ENCODE measurements at regions not wholly inside any gene's neighbourhood (a gene's known extent, or its start where the extent isn't known, plus 50 kb on each side); places are given as distances from the start of the nearest gene placed in this dataset.

DNA sequence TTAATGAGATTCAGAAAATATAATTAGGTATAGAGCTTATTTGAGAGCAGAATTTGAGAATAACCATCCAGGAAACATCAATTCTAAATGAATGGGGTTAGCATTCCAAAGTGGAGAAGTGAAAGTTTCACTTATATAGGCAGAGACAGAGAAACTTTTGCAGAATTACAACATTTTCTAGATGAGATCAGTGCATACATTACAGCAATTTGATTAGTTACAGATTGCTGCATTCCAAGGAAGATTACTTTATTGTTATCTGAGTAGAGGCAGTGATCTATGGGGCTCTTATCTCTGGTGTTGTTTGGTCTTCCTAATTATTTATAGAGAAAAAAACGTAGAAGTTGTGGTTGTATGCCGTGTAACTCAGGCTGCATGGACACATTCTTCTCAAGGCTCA lies 373.8 kb upstream of the SYT4 start:
- H3K4me1 ChIP-seq (ENCODE audit: control insufficient read depth in 1 of 2, insufficient read depth in 2 of 2, low read length in 2 of 2), result no peaks in the 10 kb centered on the region
- H3K4me3 ChIP-seq (ENCODE audit: low read depth in 1 of 2, low read length in 2 of 2), result no peak overlapping the region
- H3K9me3 ChIP-seq (ENCODE audit: control insufficient read depth in 1 of 2, low read length in 2 of 2), result no peaks in the 10 kb centered on the region
- H3K36me3 ChIP-seq (ENCODE audit: control insufficient read depth in 1 of 2, insufficient read depth in 2 of 2, low read length in 2 of 2), result no peaks in the 10 kb centered on the region
- no peak overlapping the region for H3K27ac ChIP-seq (ENCODE audit: low read depth, low read length)
- H3K27me3 ChIP-seq (ENCODE audit: control insufficient read depth in 1 of 2, insufficient read depth in 2 of 2, low read length in 2 of 2), result no peaks in the 10 kb centered on the region
- no peak overlapping the region for H3K9ac ChIP-seq (ENCODE audit: low read depth in 1 of 2, low read length in 2 of 2)

GRCh38 chr18:43656547-43656946 lies 379.3 kb upstream of the SYT4 start:
- no peaks in the 10 kb centered on the region for H3K36me3 ChIP-seq (ENCODE audit: control insufficient read depth in 1 of 2, insufficient read depth in 2 of 2, low read length in 2 of 2)
- H3K27ac ChIP-seq (ENCODE audit: low read depth, low read length), result no peak overlapping the region
- H3K4me3 ChIP-seq (ENCODE audit: low read depth in 1 of 2, low read length in 2 of 2), result no peak overlapping the region
- H3K27me3 ChIP-seq (ENCODE audit: control insufficient read depth in 1 of 2, insufficient read depth in 2 of 2, low read length in 2 of 2), result no peaks in the 10 kb centered on the region
- H3K9ac ChIP-seq (ENCODE audit: low read depth in 1 of 2, low read length in 2 of 2), result no peak overlapping the region
- no peaks in the 10 kb centered on the region for H3K4me1 ChIP-seq (ENCODE audit: control insufficient read depth in 1 of 2, insufficient read depth in 2 of 2, low read length in 2 of 2)
- no peaks in the 10 kb centered on the region for H3K9me3 ChIP-seq (ENCODE audit: control insufficient read depth in 1 of 2, low read length in 2 of 2)

- Histone ChIP-seq H3K27ac (ENCODE audit: low read depth, low read length) (no peak overlapping the region), H3K9ac (ENCODE audit: low read depth in 1 of 2, low read length in 2 of 2) (no peak overlapping the region), H3K36me3 (ENCODE audit: control insufficient read depth in 1 of 2, insufficient read depth in 2 of 2, low read length in 2 of 2) (no peaks in the 10 kb centered on the region), H3K4me1 (ENCODE audit: control insufficient read depth in 1 of 2, insufficient read depth in 2 of 2, low read length in 2 of 2) (no peaks in the 10 kb centered on the region), H3K4me3 (ENCODE audit: low read depth in 1 of 2, low read length in 2 of 2) (no peak overlapping the region), H3K9me3 (ENCODE audit: control insufficient read depth in 1 of 2, low read length in 2 of 2) (no peaks in the 10 kb centered on the region), H3K27me3 (ENCODE audit: control insufficient read depth in 1 of 2, insufficient read depth in 2 of 2, low read length in 2 of 2) (no peaks in the 10 kb centered on the region)
Observed at GRCh38 chr18:43661570-43661969, 384.3 kb upstream of the SYT4 start.

DNA sequence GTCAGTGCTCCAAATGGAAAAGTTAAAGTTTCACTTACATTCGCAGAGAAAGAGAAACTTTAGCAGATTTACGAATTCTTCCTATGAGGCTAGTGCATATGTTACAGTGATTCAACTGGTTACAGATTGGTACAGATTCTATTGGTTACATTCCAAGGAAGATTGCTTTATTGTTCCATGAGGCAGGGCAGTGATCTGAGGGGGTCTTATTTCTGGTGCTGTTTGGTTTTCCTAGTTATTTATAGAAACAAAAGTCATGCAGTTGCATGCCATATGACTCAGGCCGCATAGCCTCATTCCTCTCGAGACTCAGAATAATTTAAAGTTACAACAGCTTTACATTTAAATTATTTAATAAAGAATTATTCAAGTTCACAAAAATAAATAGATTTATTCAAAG lies 385.4 kb upstream of the SYT4 start:
- H3K4me3 ChIP-seq (ENCODE audit: low read depth in 1 of 2, low read length in 2 of 2), result no peak overlapping the region
- no peaks in the 10 kb centered on the region for H3K9me3 ChIP-seq (ENCODE audit: control insufficient read depth in 1 of 2, low read length in 2 of 2)
- no peaks in the 10 kb centered on the region for H3K36me3 ChIP-seq (ENCODE audit: control insufficient read depth in 1 of 2, insufficient read depth in 2 of 2, low read length in 2 of 2)
- no peaks in the 10 kb centered on the region for H3K27me3 ChIP-seq (ENCODE audit: control insufficient read depth in 1 of 2, insufficient read depth in 2 of 2, low read length in 2 of 2)
- H3K9ac ChIP-seq (ENCODE audit: low read depth in 1 of 2, low read length in 2 of 2), result no peak overlapping the region
- H3K4me1 ChIP-seq (ENCODE audit: control insufficient read depth in 1 of 2, insufficient read depth in 2 of 2, low read length in 2 of 2), result no peaks in the 10 kb centered on the region
- no peak overlapping the region for H3K27ac ChIP-seq (ENCODE audit: low read depth, low read length)

- H3K9me3 ChIP-seq (ENCODE audit: control insufficient read depth in 1 of 2, low read length in 2 of 2), result no peaks in the 10 kb centered on the region
- no peaks in the 10 kb centered on the region for H3K27me3 ChIP-seq (ENCODE audit: control insufficient read depth in 1 of 2, insufficient read depth in 2 of 2, low read length in 2 of 2)
- H3K4me1 ChIP-seq (ENCODE audit: control insufficient read depth in 1 of 2, insufficient read depth in 2 of 2, low read length in 2 of 2), result no peaks in the 10 kb centered on the region
- no peaks in the 10 kb centered on the region for H3K36me3 ChIP-seq (ENCODE audit: control insufficient read depth in 1 of 2, insufficient read depth in 2 of 2, low read length in 2 of 2)
- H3K4me3 ChIP-seq (ENCODE audit: low read depth in 1 of 2, low read length in 2 of 2), result no peak overlapping the region
- H3K27ac ChIP-seq (ENCODE audit: low read depth, low read length), result no peak overlapping the region
- H3K9ac ChIP-seq (ENCODE audit: low read depth in 1 of 2, low read length in 2 of 2), result no peak overlapping the region
Observed at GRCh38 chr18:43663159-43663558, 385.9 kb upstream of the SYT4 start.

DNA sequence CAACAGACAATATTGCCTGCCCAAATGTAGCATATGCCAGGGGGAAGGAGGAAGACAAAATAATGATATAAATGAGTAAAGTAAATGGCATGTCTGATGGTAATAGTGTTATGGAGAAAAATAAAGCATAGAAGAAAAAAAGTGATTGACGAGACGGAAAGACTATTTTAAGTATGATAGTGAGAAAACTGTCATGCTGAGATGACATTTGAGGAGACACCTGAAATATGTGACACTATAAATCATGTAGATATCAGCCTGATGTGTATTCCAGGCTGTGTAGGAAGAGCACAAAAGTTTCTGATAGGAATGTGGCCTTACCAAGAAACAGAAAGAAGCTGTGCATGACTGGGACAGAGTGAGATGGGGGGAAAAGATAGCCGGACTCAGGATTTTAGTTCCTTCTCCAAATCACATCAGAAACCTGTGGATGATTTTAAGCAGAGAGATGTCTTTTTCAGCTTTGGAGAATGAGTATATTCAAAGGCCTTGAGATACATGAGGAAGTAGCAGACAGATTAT lies 387.3 kb upstream of the SYT4 start:
- no peaks in the 10 kb centered on the region for H3K36me3 ChIP-seq (ENCODE audit: control insufficient read depth in 1 of 2, insufficient read depth in 2 of 2, low read length in 2 of 2)
- no peaks in the 10 kb centered on the region for H3K27me3 ChIP-seq (ENCODE audit: control insufficient read depth in 1 of 2, insufficient read depth in 2 of 2, low read length in 2 of 2)
- H3K9me3 ChIP-seq (ENCODE audit: control insufficient read depth in 1 of 2, low read length in 2 of 2), result no peaks in the 10 kb centered on the region
- H3K27ac ChIP-seq (ENCODE audit: low read depth, low read length), result no peak overlapping the region
- no peak overlapping the region for H3K4me3 ChIP-seq (ENCODE audit: low read depth in 1 of 2, low read length in 2 of 2)
- H3K4me1 ChIP-seq (ENCODE audit: control insufficient read depth in 1 of 2, insufficient read depth in 2 of 2, low read length in 2 of 2), result no peaks in the 10 kb centered on the region
- H3K9ac ChIP-seq (ENCODE audit: low read depth in 1 of 2, low read length in 2 of 2), result no peak overlapping the region

DNA sequence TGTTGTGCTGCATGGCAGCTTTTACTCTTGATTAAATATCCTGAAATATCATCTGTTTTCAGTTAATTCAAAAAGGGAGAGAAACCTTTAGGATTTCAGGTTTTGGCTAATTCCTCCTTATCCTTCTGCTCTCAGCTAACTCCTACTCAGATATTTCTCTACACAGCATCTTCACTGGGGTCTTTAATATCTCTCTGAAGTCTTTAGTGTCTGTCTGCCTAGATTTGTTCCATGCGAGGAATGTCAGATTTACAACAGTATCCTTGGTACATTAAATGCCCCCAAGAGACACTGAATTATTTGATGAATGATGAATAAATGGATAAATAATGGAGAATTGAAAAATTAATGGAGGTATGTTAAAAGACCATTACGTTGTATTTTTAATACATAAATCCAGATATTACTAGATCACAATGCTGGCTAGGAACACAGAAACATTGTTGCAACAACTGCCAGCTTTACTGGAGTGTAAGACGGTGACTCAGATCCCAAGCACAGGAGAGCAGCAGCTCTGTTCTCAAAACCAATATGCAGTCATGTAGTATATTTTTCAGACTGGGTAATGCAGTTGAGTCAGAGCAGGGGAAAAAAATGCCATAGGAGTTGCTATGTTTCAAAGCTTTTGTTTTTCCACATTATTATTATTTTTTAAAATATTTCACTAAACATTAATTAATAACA lies 388.0 kb upstream of the SYT4 start:
- Histone ChIP-seq H3K4me3 (ENCODE audit: low read depth in 1 of 2, low read length in 2 of 2) (no peak overlapping the region), H3K27me3 (ENCODE audit: control insufficient read depth in 1 of 2, insufficient read depth in 2 of 2, low read length in 2 of 2) (no peaks in the 10 kb centered on the region), H3K36me3 (ENCODE audit: control insufficient read depth in 1 of 2, insufficient read depth in 2 of 2, low read length in 2 of 2) (no peaks in the 10 kb centered on the region), H3K27ac (ENCODE audit: low read depth, low read length) (no peak overlapping the region), H3K4me1 (ENCODE audit: control insufficient read depth in 1 of 2, insufficient read depth in 2 of 2, low read length in 2 of 2) (no peaks in the 10 kb centered on the region), H3K9ac (ENCODE audit: low read depth in 1 of 2, low read length in 2 of 2) (no peak overlapping the region), H3K9me3 (ENCODE audit: control insufficient read depth in 1 of 2, low read length in 2 of 2) (no peaks in the 10 kb centered on the region)

- Histone ChIP-seq H3K36me3 (ENCODE audit: control insufficient read depth in 1 of 2, insufficient read depth in 2 of 2, low read length in 2 of 2) (no peaks in the 10 kb centered on the region), H3K9ac (ENCODE audit: low read depth in 1 of 2, low read length in 2 of 2) (no peak overlapping the region), H3K4me1 (ENCODE audit: control insufficient read depth in 1 of 2, insufficient read depth in 2 of 2, low read length in 2 of 2) (no peaks in the 10 kb centered on the region), H3K27me3 (ENCODE audit: control insufficient read depth in 1 of 2, insufficient read depth in 2 of 2, low read length in 2 of 2) (no peaks in the 10 kb centered on the region), H3K4me3 (ENCODE audit: low read depth in 1 of 2, low read length in 2 of 2) (no peak overlapping the region), H3K9me3 (ENCODE audit: control insufficient read depth in 1 of 2, low read length in 2 of 2) (no peaks in the 10 kb centered on the region), H3K27ac (ENCODE audit: low read depth, low read length) (no peak overlapping the region)
Observed at GRCh38 chr18:43668866-43669265, 391.6 kb upstream of the SYT4 start.

DNA sequence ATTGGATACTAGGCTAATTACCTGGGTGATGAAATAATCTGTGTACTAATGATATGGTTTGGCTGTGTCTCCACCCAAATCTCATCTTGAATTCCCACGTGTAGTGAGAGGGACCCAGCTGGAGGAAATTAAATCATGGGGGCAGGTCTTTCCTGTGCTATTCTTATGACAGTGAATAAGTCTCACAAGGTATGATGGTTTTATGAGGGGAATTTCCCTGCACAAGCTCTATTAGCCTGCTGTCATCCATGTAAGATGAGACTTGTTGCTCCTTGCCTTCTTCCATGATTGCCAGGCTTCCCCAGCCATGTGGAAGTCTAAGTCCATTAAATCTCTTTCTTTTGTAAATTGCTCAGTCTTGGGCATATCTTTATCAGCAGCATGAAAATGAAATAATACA lies 394.1 kb upstream of the SYT4 start:
- Histone ChIP-seq H3K4me3 (ENCODE audit: low read depth in 1 of 2, low read length in 2 of 2) (no peak overlapping the region), H3K27me3 (ENCODE audit: control insufficient read depth in 1 of 2, insufficient read depth in 2 of 2, low read length in 2 of 2) (no peaks in the 10 kb centered on the region), H3K9ac (ENCODE audit: low read depth in 1 of 2, low read length in 2 of 2) (no peak overlapping the region), H3K36me3 (ENCODE audit: control insufficient read depth in 1 of 2, insufficient read depth in 2 of 2, low read length in 2 of 2) (no peaks in the 10 kb centered on the region), H3K27ac (ENCODE audit: low read depth, low read length) (no peak overlapping the region), H3K4me1 (ENCODE audit: control insufficient read depth in 1 of 2, insufficient read depth in 2 of 2, low read length in 2 of 2) (no peaks in the 10 kb centered on the region), H3K9me3 (ENCODE audit: control insufficient read depth in 1 of 2, low read length in 2 of 2) (no peaks in the 10 kb centered on the region)

DNA sequence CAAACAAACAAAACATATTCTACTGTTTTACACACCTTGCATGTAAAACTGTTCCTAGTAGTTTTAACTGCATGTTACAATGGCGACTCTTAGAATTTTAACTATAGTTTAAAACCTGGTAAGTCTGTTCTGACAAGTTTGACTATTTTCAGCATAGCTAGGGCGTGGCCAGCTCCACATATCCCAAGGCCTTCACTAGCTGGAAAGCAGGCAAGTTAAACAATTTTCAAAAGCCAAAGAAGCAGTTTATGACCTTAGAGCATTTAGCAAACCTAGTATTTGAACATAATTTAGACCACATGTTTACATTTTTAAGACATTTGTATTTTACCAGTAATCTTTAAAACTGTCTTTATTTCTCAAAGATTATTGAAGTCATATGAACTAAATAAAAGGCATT lies 402.8 kb upstream of the SYT4 start:
- no peaks in the 10 kb centered on the region for H3K4me1 ChIP-seq (ENCODE audit: control insufficient read depth in 1 of 2, insufficient read depth in 2 of 2, low read length in 2 of 2)
- H3K27me3 ChIP-seq (ENCODE audit: control insufficient read depth in 1 of 2, insufficient read depth in 2 of 2, low read length in 2 of 2), result no peaks in the 10 kb centered on the region
- H3K4me3 ChIP-seq (ENCODE audit: low read depth in 1 of 2, low read length in 2 of 2), result no peak overlapping the region
- H3K27ac ChIP-seq (ENCODE audit: low read depth, low read length), result no peak overlapping the region
- H3K9me3 ChIP-seq (ENCODE audit: control insufficient read depth in 1 of 2, low read length in 2 of 2), result no peaks in the 10 kb centered on the region
- no peak overlapping the region for H3K9ac ChIP-seq (ENCODE audit: low read depth in 1 of 2, low read length in 2 of 2)
- no peaks in the 10 kb centered on the region for H3K36me3 ChIP-seq (ENCODE audit: control insufficient read depth in 1 of 2, insufficient read depth in 2 of 2, low read length in 2 of 2)

GRCh38 chr18:43681661-43682060 lies 404.4 kb upstream of the SYT4 start:
- no peaks in the 10 kb centered on the region for H3K36me3 ChIP-seq (ENCODE audit: control insufficient read depth in 1 of 2, insufficient read depth in 2 of 2, low read length in 2 of 2)
- H3K27ac ChIP-seq (ENCODE audit: low read depth, low read length), result no peak overlapping the region
- H3K4me1 ChIP-seq (ENCODE audit: control insufficient read depth in 1 of 2, insufficient read depth in 2 of 2, low read length in 2 of 2), result no peaks in the 10 kb centered on the region
- no peaks in the 10 kb centered on the region for H3K9me3 ChIP-seq (ENCODE audit: control insufficient read depth in 1 of 2, low read length in 2 of 2)
- H3K9ac ChIP-seq (ENCODE audit: low read depth in 1 of 2, low read length in 2 of 2), result no peak overlapping the region
- no peaks in the 10 kb centered on the region for H3K27me3 ChIP-seq (ENCODE audit: control insufficient read depth in 1 of 2, insufficient read depth in 2 of 2, low read length in 2 of 2)
- no peak overlapping the region for H3K4me3 ChIP-seq (ENCODE audit: low read depth in 1 of 2, low read length in 2 of 2)

Data from duodenal mucosa (tissue), 2 donors.